HG03196 (cell line): ENCODE measurements at regions not wholly inside any gene's neighbourhood (a gene's known extent, or its start where the extent isn't known, plus 50 kb on each side); places are given as distances from the start of the nearest gene placed in this dataset.

Source experiments
- ATAC-seq: cut with Tn5 transposase; IDR thresholded peaks from one replicate; pipeline ENCODE4 v1.9.1; 2021; ENCODE audit not compliant: unreplicated experiment

GRCh38 chr17:70629902-70630301 lies 460.6 kb downstream of the KCNJ2 start:
- no peak for ATAC-seq

- no peak for ATAC-seq
Measured at GRCh38 chr17:70636517-70637133, 467.3 kb downstream of the KCNJ2 start.

- ATAC-seq = no peak
Measured at GRCh38 chr17:70642059-70642458, 472.7 kb downstream of the KCNJ2 start.

GRCh38 chr17:70644096-70644495 lies 474.8 kb downstream of the KCNJ2 start:
- ATAC-seq = no peak

GRCh38 chr17:70646673-70647072 lies 477.3 kb downstream of the KCNJ2 start:
- ATAC-seq = no peak

GRCh38 chr17:70648166-70648565 lies 478.8 kb downstream of the KCNJ2 start:
- no peak for ATAC-seq

GRCh38 chr17:70653850-70654249 lies 484.5 kb downstream of the KCNJ2 start:
- ATAC-seq = no peak

GRCh38 chr17:70654706-70655105 lies 485.4 kb downstream of the KCNJ2 start:
- ATAC-seq = no peak

GRCh38 chr17:70655176-70655958 lies 486.0 kb downstream of the KCNJ2 start:
- no peak for ATAC-seq

GRCh38 chr17:70658317-70658716 lies 489.0 kb downstream of the KCNJ2 start:
- no peak for ATAC-seq

- ATAC-seq = no peak
Measured at GRCh38 chr17:70658840-70659239, 489.5 kb downstream of the KCNJ2 start.

- ATAC-seq = no peak
Measured at GRCh38 chr17:70661342-70662222, 492.2 kb downstream of the KCNJ2 start.

GRCh38 chr17:70668276-70668937 lies 499.1 kb downstream of the KCNJ2 start:
- ATAC-seq = no peak

GRCh38 chr17:70668938-70669778 lies 499.8 kb downstream of the KCNJ2 start:
- ATAC-seq = no peak

GRCh38 chr17:70674061-70674460 lies 504.7 kb downstream of the KCNJ2 start:
- ATAC-seq = no peak

- no peak for ATAC-seq
Measured at GRCh38 chr17:70675070-70675590, 505.8 kb downstream of the KCNJ2 start.

- ATAC-seq = no peak
Measured at GRCh38 chr17:70677783-70678647, 508.7 kb downstream of the KCNJ2 start.

GRCh38 chr17:70678889-70679288 lies 509.6 kb downstream of the KCNJ2 start:
- no peak for ATAC-seq

- ATAC-seq = no peak
Measured at GRCh38 chr17:70683936-70684335, 514.6 kb downstream of the KCNJ2 start.
